ENCODE measurements at regions not wholly inside any gene's neighbourhood (a gene's known extent, or its start where the extent isn't known, plus 50 kb on each side); places are given as distances from the start of the nearest gene placed in this dataset.

- Mint-ChIP-seq H3K9me3 (no peaks in the 10 kb centered on the region), H3K27me3 (no peaks in the 10 kb centered on the region), H3K27ac (no peak overlapping the region), H3K36me3 (no peaks in the 10 kb centered on the region), H3K4me1 (no peaks in the 10 kb centered on the region), H3K4me3 (no peak overlapping the region)
- no peak for DNase-seq
Observed at GRCh38 chr13:106967391-106967790, 399.5 kb upstream of the ARGLU1 start.

GRCh38 chr13:106963151-106963550 lies 395.2 kb upstream of the ARGLU1 start:
- Mint-ChIP-seq H3K9me3 (no peaks in the 10 kb centered on the region), H3K36me3 (no peaks in the 10 kb centered on the region), H3K27me3 (peaks cover 3% of the 10 kb centered on the region), H3K4me1 (no peaks in the 10 kb centered on the region), H3K27ac (no peak overlapping the region), H3K4me3 (no peak overlapping the region)
- no peak for DNase-seq

- Mint-ChIP-seq H3K27ac (no peak overlapping the region), H3K4me3 (no peak overlapping the region), H3K36me3 (no peaks in the 10 kb centered on the region), H3K9me3 (no peaks in the 10 kb centered on the region), H3K4me1 (no peaks in the 10 kb centered on the region), H3K27me3 (peaks cover 3% of the 10 kb centered on the region)
- no peak for DNase-seq
Observed at GRCh38 chr13:106961651-106962050, 393.7 kb upstream of the ARGLU1 start.

GRCh38 chr13:106961216-106961615 lies 393.3 kb upstream of the ARGLU1 start:
- H3K27ac Mint-ChIP-seq: no peak overlapping the region
- no peaks in the 10 kb centered on the region for H3K9me3 Mint-ChIP-seq
- H3K4me3 Mint-ChIP-seq: no peak overlapping the region
- DNase-seq: no peak
- H3K4me1 Mint-ChIP-seq: no peaks in the 10 kb centered on the region
- no peaks in the 10 kb centered on the region for H3K36me3 Mint-ChIP-seq
- H3K27me3 Mint-ChIP-seq: peaks cover 3% of the 10 kb centered on the region

GRCh38 chr13:106958621-106959048 lies 390.7 kb upstream of the ARGLU1 start:
- no peak for DNase-seq
- peaks cover 3% of the 10 kb centered on the region for H3K27me3 Mint-ChIP-seq
- no peak overlapping the region for H3K27ac Mint-ChIP-seq
- peaks cover 3% of the 10 kb centered on the region for H3K9me3 Mint-ChIP-seq
- H3K36me3 Mint-ChIP-seq: no peaks in the 10 kb centered on the region
- no peaks in the 10 kb centered on the region for H3K4me1 Mint-ChIP-seq
- no peak overlapping the region for H3K4me3 Mint-ChIP-seq

- Mint-ChIP-seq H3K27ac (no peak overlapping the region), H3K4me1 (no peaks in the 10 kb centered on the region), H3K4me3 (no peak overlapping the region), H3K27me3 (peaks cover 4% of the 10 kb centered on the region), H3K9me3 (no peaks in the 10 kb centered on the region), H3K36me3 (no peaks in the 10 kb centered on the region)
- DNase-seq: no peak
Observed at GRCh38 chr13:106942563-106942962, 374.6 kb upstream of the ARGLU1 start.

GRCh38 chr13:106941779-106942178 lies 373.8 kb upstream of the ARGLU1 start:
- H3K27me3 Mint-ChIP-seq: peaks cover 4% of the 10 kb centered on the region
- H3K4me1 Mint-ChIP-seq: no peaks in the 10 kb centered on the region
- no peak overlapping the region for H3K4me3 Mint-ChIP-seq
- DNase-seq: no peak
- H3K9me3 Mint-ChIP-seq: no peaks in the 10 kb centered on the region
- no peak overlapping the region for H3K27ac Mint-ChIP-seq
- no peaks in the 10 kb centered on the region for H3K36me3 Mint-ChIP-seq

- peaks cover 5% of the 10 kb centered on the region for H3K27me3 Mint-ChIP-seq
- H3K27ac Mint-ChIP-seq: no peak overlapping the region
- peaks cover 2% of the 10 kb centered on the region for H3K9me3 Mint-ChIP-seq
- H3K36me3 Mint-ChIP-seq: no peaks in the 10 kb centered on the region
- H3K4me3 Mint-ChIP-seq: no peak overlapping the region
- no peaks in the 10 kb centered on the region for H3K4me1 Mint-ChIP-seq
- DNase-seq: no peak
Observed at GRCh38 chr13:106927421-106927820, 359.5 kb upstream of the ARGLU1 start.

- H3K27me3 Mint-ChIP-seq: peaks cover 43% of the 10 kb centered on the region
- no peak for DNase-seq
- H3K27ac Mint-ChIP-seq: no peak overlapping the region
- no peak overlapping the region for H3K4me3 Mint-ChIP-seq
- peaks cover 9% of the 10 kb centered on the region for H3K4me1 Mint-ChIP-seq
- H3K9me3 Mint-ChIP-seq: no peaks in the 10 kb centered on the region
- H3K36me3 Mint-ChIP-seq: no peaks in the 10 kb centered on the region
Observed at GRCh38 chr13:106922384-106922783, 354.4 kb upstream of the ARGLU1 start.

- no peak for DNase-seq
- Mint-ChIP-seq H3K4me1 (peaks cover 9% of the 10 kb centered on the region), H3K27me3 (peaks cover 57% of the 10 kb centered on the region), H3K27ac (no peak overlapping the region), H3K36me3 (no peaks in the 10 kb centered on the region), H3K4me3 (no peak overlapping the region), H3K9me3 (no peaks in the 10 kb centered on the region)
Observed at GRCh38 chr13:106919638-106920037, 351.7 kb upstream of the ARGLU1 start.

- H3K36me3 Mint-ChIP-seq: no peaks in the 10 kb centered on the region
- H3K4me3 Mint-ChIP-seq: no peak overlapping the region
- H3K4me1 Mint-ChIP-seq: peaks cover 9% of the 10 kb centered on the region
- DNase-seq: no peak
- H3K27ac Mint-ChIP-seq: no peak overlapping the region
- peaks cover 60% of the 10 kb centered on the region for H3K27me3 Mint-ChIP-seq
- no peaks in the 10 kb centered on the region for H3K9me3 Mint-ChIP-seq
Observed at GRCh38 chr13:106919133-106919532, 351.2 kb upstream of the ARGLU1 start.

- no peaks in the 10 kb centered on the region for H3K36me3 Mint-ChIP-seq
- no peak for DNase-seq
- no peak overlapping the region for H3K4me3 Mint-ChIP-seq
- H3K4me1 Mint-ChIP-seq: peaks cover 9% of the 10 kb centered on the region
- H3K27me3 Mint-ChIP-seq: peaks cover 60% of the 10 kb centered on the region
- H3K27ac Mint-ChIP-seq: no peak overlapping the region
- no peaks in the 10 kb centered on the region for H3K9me3 Mint-ChIP-seq
Observed at GRCh38 chr13:106918557-106918860, 350.6 kb upstream of the ARGLU1 start.

- Mint-ChIP-seq H3K36me3 (no peaks in the 10 kb centered on the region), H3K27ac (no peak overlapping the region), H3K4me1 (peaks cover 9% of the 10 kb centered on the region), H3K27me3 (peaks cover 59% of the 10 kb centered on the region), H3K9me3 (peaks cover 1% of the 10 kb centered on the region), H3K4me3 (peak overlapping the region; percentile 71)
- DNase-seq: peak; percentile 69
Observed at GRCh38 chr13:106917673-106918556, 350.0 kb upstream of the ARGLU1 start.

- Mint-ChIP-seq H3K4me3 (peak overlapping the region; percentile 71), H3K27ac (no peak overlapping the region), H3K4me1 (peaks cover 9% of the 10 kb centered on the region), H3K9me3 (peaks cover 1% of the 10 kb centered on the region), H3K36me3 (no peaks in the 10 kb centered on the region), H3K27me3 (peaks cover 56% of the 10 kb centered on the region)
- no peak for DNase-seq
Observed at GRCh38 chr13:106917024-106917571, 349.2 kb upstream of the ARGLU1 start.

GRCh38 chr13:106916329-106916976 lies 348.5 kb upstream of the ARGLU1 start:
- H3K27me3 Mint-ChIP-seq: peaks cover 52% of the 10 kb centered on the region
- peaks cover 4% of the 10 kb centered on the region for H3K9me3 Mint-ChIP-seq
- no peak for DNase-seq
- no peaks in the 10 kb centered on the region for H3K36me3 Mint-ChIP-seq
- peaks cover 9% of the 10 kb centered on the region for H3K4me1 Mint-ChIP-seq
- no peak overlapping the region for H3K27ac Mint-ChIP-seq
- H3K4me3 Mint-ChIP-seq: no peak overlapping the region

Data from activated naive CD8-positive, alpha-beta T cell treated with anti-CD3 and anti-CD28 coated beads for 36 hours (primary cell).